ENCODE measurements at regions not wholly inside any gene's neighbourhood (a gene's known extent, or its start where the extent isn't known, plus 50 kb on each side); places are given as distances from the start of the nearest gene placed in this dataset.

GRCh38 chr1:84061336-84061735 lies 62.4 kb upstream of the TTLL7 start:
- Histone ChIP-seq H2AFZ (ENCODE audit: low read depth) (no peak overlapping the region), H3K27me3 (ENCODE audit: insufficient read depth, low read depth) (no peaks in the 10 kb centered on the region), H3K4me2 (no peak overlapping the region), H3K36me3 (ENCODE audit: insufficient read depth) (no peaks in the 10 kb centered on the region), H3K4me1 (ENCODE audit: low read depth, poor library complexity, severe bottlenecking) (no peaks in the 10 kb centered on the region), H3K9ac (no peak overlapping the region), H3K4me3 (IDR thresholded peaks at IDR 0.05; ENCODE audit: insufficient read depth, low read depth, low read length) (no peak overlapping the region), H4K20me1 (ENCODE audit: insufficient read depth) (no peaks in the 10 kb centered on the region), H3K79me2 (ENCODE audit: insufficient read depth, low read depth) (no peaks in the 10 kb centered on the region), H3K27ac (no peak overlapping the region)
- TF ChIP-seq, protein P1, sequence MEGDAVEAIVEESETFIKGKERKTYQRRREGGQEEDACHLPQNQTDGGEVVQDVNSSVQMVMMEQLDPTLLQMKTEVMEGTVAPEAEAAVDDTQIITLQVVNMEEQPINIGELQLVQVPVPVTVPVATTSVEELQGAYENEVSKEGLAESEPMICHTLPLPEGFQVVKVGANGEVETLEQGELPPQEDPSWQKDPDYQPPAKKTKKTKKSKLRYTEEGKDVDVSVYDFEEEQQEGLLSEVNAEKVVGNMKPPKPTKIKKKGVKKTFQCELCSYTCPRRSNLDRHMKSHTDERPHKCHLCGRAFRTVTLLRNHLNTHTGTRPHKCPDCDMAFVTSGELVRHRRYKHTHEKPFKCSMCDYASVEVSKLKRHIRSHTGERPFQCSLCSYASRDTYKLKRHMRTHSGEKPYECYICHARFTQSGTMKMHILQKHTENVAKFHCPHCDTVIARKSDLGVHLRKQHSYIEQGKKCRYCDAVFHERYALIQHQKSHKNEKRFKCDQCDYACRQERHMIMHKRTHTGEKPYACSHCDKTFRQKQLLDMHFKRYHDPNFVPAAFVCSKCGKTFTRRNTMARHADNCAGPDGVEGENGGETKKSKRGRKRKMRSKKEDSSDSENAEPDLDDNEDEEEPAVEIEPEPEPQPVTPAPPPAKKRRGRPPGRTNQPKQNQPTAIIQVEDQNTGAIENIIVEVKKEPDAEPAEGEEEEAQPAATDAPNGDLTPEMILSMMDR (conservative IDR thresholded peaks at IDR 0.05; ENCODE audit: low read depth, low read length): no peak

- no peak overlapping the region for H3K4me2 ChIP-seq
- no peaks in the 10 kb centered on the region for H3K79me2 ChIP-seq (ENCODE audit: insufficient read depth, low read depth)
- H3K4me1 ChIP-seq (ENCODE audit: low read depth, poor library complexity, severe bottlenecking): no peaks in the 10 kb centered on the region
- H2AFZ ChIP-seq (ENCODE audit: low read depth): no peak overlapping the region
- no peak overlapping the region for H3K27ac ChIP-seq
- H3K4me3 ChIP-seq (IDR thresholded peaks at IDR 0.05; ENCODE audit: insufficient read depth, low read depth, low read length): no peak overlapping the region
- TF ChIP-seq, protein P1 (conservative IDR thresholded peaks at IDR 0.05; ENCODE audit: low read depth, low read length): no peak
- no peaks in the 10 kb centered on the region for H4K20me1 ChIP-seq (ENCODE audit: insufficient read depth)
- H3K27me3 ChIP-seq (ENCODE audit: insufficient read depth, low read depth): no peaks in the 10 kb centered on the region
- H3K9ac ChIP-seq: no peak overlapping the region
- no peaks in the 10 kb centered on the region for H3K36me3 ChIP-seq (ENCODE audit: insufficient read depth)
Observed at GRCh38 chr1:84060781-84061180, 61.8 kb upstream of the TTLL7 start.

- TF ChIP-seq, protein P1 (conservative IDR thresholded peaks at IDR 0.05; ENCODE audit: low read depth, low read length): no peak
- Histone ChIP-seq H3K9ac (no peak overlapping the region), H2AFZ (ENCODE audit: low read depth) (no peak overlapping the region), H3K27me3 (ENCODE audit: insufficient read depth, low read depth) (no peaks in the 10 kb centered on the region), H3K79me2 (ENCODE audit: insufficient read depth, low read depth) (no peaks in the 10 kb centered on the region), H3K4me2 (no peak overlapping the region), H3K36me3 (ENCODE audit: insufficient read depth) (no peaks in the 10 kb centered on the region), H4K20me1 (ENCODE audit: insufficient read depth) (no peaks in the 10 kb centered on the region), H3K4me3 (IDR thresholded peaks at IDR 0.05; ENCODE audit: insufficient read depth, low read depth, low read length) (no peak overlapping the region), H3K4me1 (ENCODE audit: low read depth, poor library complexity, severe bottlenecking) (no peaks in the 10 kb centered on the region), H3K27ac (no peak overlapping the region)
Observed at GRCh38 chr1:84048820-84049219, 49.9 kb upstream of the TTLL7 start.

Measured in KMS-11 (cell line).